Activated effector memory CD4-positive, alpha-beta T cell treated with anti-CD3 and anti-CD28 coated beads, Interleukin-2, amount 50 U/mL, for 16 hours (primary cell): ENCODE measurements at regions not wholly inside any gene's neighbourhood (a gene's known extent, or its start where the extent isn't known, plus 50 kb on each side); places are given as distances from the start of the nearest gene placed in this dataset.

Source experiments
- DNase-seq: peaks from one replicate; pipeline ENCODE4 v3.0.0-alpha.2; 2020

DNA sequence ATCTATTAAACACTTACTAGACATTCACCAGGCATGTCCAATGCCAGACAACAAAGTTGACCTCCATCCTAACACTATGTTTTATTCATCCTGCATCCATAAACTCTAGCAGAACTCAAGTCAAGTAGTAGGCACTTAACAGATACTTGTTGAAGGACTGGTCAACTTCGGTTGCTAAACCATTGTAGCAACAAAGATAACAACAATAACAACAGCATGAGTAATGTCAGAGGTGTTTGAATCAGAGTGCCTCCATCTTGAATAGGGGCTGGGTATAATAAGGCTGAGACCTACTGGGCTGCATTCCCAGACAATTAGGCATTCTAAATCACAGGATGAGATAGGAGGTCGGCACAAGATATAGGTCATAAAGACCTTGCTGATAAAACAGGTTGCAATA lies 180.5 kb upstream of the ZNF462 start:
- no peak for DNase-seq

DNA sequence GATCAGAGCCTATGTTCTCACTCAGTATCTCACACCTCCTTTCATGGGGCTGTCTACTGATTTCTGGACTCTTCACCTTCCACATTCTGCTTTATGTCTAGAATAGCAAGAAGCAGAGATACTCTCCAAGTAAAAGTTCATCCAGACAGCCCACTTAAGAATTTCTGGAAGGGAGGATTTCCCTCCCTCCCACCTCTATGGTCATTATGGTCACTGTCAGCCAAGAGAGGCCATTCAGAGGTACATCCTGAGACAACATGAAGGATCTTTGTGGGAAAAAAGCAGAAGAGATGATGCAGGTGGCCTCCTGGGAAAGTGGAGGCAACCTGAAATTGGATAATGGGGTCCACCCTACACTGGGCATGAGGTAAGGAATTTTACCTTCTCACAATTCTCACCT lies 179.5 kb upstream of the ZNF462 start:
- no peak for DNase-seq

DNA sequence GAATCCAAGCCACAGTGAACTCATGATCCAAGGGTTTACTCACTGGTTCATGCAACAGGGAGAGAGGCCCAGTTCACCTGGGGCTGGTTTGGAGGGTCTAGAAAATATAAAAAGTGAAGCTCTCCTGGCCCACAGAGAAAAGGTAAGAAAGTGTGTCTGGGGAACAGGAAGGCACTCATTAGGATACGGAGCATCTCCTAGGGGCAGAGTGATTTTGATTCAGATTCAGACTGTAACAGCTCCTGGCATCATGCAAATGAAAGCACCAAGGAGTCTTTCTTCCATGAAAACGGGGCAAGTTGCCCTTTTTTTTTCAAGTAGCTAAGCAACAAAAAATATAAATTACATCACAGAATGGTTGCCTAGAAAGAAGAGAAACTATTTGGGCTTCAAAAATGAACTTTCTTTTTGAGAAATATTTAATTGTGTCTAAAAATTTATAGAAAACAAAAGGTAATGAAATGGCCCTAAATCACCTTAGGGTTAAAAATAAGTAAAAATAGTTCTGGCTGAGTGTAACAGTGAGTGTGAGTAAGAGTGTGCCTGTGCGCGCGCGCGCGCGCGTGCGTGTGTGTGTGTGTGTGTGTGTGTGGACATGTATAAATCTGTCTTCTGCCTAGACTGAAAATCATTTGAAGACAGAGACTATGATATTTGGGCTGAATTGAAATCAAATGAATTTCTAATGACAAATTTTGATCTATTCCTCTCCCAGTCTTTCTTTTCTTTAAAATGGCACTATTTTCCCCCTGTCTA lies 177.8 kb upstream of the ZNF462 start:
- DNase-seq = no peak

DNA sequence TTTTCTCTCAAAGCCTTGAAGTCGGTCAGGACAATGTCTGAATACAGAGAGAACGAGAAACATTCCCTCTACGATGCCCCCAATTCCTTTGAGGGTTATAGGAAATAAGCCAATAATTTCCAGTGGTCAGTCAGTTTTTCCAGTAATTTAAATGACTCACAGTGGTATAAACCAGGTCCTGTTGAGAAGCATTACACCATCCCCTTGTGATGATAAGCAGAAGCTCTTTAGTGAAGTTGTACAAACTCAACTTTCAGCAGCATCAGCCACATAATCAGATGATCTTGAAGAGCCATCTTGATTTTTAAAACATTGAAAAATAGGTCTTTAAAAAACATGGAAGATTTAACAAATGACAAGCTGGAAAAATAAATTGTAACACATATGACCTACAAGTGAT lies 173.9 kb upstream of the ZNF462 start:
- DNase-seq = no peak

DNA sequence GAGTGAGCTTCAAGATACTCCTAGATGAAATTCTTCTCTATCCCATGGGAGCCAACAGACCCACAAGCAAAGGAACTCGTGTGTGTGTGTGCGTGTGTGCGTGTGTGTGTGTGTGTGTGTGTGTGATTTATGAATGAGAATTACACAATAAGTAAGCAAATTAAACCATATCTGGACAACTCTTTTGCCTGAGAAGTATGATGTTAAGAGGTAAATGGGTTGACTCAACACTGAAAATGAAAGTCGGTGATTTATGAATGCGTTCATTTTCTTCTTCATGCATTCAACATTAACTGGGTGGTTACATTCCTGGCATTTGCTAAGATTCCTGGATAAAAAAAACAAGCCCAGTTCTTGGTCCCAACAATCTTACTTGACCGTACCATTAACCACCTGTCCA lies 171.3 kb upstream of the ZNF462 start:
- DNase-seq = no peak

DNA sequence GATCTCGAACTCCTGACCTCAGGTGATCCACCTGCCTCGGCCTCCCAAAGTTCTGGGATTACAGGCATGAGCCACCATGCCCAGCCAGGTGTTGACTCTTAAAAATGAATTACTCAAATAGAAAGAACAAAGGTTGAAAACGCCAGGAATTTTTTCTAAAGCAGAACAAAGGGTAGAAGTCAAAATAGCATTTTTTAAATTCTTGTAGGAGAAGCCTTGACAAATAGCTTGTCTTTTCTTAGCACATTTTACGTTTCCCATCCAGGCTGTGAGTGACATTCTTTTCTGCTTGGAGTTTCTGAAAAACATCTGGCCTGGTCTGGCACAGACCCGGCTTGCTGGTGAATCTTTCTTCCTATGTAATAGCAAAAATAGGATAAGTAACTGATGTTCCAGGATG lies 169.4 kb upstream of the ZNF462 start:
- DNase-seq = no peak

DNA sequence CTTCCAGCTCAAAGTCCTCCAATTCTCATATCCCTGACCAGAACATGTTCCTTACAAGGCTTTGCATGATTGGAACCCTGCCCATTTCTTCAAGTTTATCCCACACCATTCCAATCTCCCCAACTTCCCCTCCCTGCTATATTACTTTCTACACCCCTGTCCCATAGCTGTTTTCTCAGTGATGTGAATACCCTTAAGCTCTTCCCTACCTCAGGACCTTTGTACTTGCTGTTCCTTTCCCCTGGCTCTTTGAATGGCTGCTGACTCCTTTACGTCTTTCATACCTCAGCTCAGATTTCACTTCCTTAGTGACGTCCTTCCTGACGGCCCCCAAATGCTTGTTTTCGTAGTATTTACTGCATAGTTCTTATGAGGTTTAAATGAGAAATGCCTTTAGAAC lies 166.2 kb upstream of the ZNF462 start:
- no peak for DNase-seq

DNA sequence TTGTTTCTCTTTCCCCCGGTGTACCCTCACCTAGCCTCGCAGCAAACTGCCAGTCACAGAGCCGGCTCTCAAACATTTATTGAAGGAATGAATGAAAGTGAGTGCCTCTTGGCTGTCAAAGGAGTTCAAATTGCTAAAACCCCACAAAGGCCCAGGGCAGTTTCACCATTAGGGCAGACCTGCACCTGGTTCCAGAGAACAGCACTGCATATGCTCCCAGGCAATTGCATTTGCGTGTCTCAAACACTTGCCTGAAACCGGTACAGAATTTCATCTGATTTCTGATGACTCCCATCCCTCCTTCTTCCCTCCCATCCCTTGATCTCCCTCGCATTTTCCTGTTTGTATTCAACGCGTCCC lies 165.6 kb upstream of the ZNF462 start:
- DNase-seq = no peak

DNA sequence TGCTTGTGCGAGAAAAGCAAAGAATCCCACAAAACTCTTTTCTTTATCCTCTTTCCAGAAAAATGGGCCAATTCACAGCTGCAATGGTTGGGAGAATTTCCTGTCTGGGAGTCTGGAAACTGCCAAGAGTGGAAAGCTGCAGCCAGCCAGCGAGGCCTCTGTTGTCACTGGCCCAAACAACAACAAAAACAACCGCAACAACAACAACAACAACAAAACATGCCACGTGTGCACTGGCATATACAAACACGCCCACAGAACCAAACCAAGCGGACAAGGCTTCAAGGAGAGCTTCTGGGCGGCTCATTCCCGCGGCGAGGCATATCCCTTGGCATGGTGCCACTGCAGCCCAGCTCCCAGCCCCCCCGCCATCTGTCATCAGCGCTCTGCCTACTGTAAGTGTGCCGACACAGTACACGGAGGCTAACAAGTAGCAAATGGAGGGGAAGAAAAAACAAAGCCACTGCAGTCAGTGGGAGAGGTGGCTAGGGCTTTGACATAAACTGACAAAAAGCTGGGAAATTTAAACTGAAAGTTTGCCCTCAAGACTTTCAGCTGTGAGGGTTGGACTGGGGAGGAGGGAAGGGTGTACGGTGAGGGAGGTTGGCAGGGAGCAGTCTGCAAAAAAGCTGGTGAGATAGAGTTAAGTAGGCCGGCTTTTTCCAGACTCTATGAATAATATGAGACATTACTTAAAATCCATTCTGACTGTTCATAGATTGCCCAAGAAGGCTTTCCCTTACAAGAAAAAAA lies 165.0 kb upstream of the ZNF462 start:
- no peak for DNase-seq

DNA sequence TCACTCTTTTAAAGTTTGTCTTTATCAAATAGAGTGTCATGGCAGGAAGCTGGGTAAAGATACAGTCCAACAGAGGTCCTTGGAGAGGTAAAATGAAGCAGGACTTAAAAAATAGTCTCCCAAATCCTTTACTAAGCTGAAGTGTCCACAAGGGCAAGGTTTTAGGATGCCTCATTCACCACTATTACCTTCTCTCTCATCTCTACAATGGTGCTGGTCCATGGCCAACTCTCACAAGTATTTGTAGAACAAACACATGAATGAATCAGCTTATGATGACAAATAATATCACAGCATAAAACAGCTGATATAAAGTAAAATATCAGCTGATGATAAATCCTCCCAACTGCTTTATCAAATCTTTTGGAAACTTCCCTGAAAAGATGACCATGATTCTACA lies 162.3 kb upstream of the ZNF462 start:
- DNase-seq = no peak

DNA sequence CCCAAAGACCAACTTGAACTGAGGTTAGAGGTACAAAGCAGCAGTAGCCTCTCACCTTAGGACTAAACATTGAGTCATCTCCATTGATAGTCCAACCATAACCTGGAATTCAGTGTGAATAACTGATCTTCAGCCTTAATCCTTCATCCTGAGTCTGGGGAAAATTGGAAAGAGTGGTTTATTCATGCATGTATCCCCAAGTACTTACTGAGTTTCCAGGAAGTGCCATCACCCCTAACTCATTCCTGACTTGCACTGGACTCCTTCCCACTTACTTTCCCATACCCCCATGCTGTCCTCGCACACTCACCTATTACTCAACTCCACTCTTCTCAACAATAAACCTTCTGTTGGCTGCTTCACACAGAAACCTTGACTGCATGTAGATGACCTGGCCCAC lies 161.4 kb upstream of the ZNF462 start:
- DNase-seq = no peak

DNA sequence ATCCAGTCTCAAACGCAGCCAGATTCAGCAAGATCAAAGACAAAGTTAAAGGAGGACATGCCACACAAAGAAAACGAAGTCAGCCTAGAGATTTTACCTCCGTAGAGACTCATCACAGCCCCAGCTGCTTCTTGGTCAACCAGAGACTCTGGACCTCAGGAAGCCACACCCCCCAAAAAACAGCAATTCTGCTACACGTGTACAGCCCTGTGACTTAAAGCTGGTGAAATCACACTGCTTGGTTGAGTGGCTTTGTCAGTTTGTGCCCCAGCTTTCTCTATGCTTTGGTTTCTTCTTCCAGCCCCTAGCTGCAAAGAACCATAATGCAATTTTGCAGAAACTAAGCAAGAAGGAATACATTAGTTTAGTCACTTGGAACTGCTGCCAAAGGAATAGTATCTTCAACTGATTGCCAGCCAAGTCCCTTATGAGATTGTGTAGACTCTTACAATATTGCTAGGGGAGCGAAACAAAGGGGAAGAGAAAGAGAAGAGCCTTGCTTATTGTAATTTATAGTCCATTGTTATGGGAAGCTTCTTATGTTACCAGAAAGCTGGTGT lies 158.8 kb upstream of the ZNF462 start:
- DNase-seq = no peak

DNA sequence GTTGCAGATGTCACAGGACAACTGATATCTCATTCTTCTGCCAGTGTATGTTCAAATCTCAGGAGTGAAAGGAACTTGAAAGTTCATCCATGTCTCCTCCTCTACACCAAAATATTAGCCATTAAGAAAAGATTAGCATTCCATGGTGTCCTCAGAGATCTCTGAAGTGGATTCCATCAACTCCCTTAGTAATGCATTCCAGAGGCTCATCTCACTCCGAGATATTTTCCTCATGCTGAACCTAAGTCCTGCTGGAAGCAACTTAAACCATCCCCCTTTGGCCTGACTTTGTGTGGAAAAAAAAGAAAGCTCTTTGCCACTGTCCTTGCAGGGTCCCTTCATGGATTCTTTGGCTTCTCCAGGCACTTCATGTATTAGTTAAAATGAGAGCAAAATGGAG lies 155.7 kb upstream of the ZNF462 start:
- DNase-seq = no peak

DNA sequence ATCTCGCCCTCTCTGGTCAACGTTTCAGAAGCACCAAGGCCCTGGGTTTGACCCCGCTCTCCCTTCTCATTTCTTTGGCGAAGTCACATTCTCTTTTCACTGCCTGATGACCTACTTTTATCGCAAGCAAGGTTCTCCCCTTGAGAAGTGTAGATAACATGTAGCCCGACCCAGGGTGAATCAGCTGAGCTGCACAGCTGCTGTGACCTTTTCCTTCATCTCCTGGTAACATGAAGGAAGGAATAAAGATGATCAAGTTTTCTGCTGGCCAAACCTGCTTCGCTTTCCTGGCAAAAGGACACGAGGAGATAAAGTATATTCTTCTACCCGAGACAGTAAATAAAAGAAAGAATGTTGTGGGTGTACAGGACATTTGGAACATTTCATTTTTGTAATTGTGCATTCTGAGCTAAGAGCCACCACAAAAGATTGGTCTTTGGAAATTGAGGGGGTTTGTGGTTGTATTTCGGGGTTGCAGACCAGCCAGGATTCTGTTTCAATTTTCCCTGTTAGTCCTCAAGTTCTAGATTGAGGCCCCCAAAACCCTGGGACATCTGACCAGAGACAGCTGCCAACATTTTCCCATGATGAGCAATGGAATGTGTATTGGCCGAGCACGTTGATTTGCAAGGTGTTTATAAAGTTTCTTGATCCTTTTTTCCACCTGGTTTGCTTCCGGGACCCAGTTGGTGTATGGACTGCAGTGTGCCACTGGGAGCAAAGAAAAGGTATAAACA lies 155.1 kb upstream of the ZNF462 start:
- no peak for DNase-seq

DNA sequence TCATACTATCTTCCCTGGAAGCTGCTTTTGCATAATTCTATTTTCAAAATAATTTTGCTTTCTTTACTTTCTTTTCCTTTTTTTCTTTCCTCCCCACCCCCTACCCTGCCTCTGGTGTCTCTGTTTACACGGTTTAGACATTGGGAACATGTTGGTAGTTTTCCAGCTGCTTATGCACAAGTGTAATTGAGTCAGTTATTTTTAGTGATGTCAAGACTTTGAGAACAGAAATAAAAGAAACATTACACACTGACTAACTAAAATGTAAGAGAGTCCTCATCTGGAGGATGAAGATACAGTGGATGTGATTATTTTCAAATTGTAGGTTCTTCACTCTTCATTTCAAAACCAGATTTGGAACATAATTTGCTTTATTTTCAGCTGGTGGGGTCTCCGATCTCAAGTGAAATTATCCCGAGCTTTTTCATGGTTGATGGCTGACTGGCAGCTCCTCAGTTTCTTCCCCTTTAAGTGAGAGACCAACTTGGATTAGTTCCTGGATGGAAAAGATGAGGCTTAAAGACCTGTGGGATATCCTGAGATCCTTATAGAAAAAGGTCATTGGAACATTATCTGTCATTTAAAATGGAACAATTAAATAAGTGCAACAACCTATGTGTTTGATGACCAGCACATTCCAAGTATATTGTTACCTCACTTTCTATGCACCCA lies 154.4 kb upstream of the ZNF462 start:
- no peak for DNase-seq

DNA sequence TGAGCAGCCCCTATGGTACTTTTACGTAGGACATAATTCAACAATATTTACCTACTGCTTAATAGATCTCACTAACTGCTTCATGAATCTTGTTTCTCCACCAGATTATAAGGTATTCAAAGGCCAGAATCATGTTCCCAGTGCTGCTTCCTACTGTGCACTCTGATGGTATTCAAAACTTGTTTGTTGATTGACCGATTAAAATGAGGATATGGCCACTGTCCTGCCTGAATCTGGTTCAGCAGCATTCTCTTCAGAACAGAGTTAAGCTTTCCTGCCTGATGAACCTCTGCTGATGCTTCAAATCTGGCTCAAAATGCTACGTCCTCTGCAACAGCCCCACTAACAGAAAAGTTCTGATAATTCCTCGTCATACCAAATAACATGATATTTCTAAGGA lies 150.7 kb upstream of the ZNF462 start:
- DNase-seq = no peak

DNA sequence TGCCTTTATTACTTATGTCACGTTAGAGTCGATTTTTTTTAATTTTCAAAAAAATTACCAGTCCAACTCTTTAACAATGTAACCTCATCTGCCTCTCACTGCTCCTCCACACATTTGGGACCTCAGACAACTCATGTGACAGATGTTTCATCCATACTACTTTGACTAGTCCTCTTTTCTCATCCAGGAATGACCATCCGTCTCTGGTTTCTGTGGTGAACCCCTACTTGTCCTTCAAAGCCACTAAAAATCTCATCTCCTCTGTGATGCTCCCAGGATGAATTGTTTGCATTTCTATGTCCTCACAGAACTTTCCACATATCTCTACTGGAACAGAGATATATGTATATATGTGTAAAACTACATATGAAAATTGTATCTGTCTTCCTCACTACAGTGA lies 149.8 kb upstream of the ZNF462 start:
- DNase-seq = no peak

DNA sequence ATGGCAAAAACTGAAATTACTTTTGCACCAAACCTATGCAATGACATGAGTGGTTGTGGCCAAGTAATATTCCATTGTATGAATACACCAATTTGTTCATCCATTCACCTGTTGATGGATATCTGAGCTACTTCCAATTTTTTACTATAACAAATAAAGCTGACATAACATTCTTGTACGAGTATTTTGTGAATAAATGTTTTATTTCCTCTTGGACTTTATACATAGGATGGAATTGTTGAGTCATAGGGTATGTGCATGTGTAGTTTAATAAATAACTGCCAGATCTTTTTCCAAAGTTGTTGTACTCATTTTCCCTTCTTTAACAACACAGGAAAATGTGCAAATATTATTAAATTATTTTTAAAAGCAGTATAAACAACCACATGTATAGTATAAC lies 146.1 kb upstream of the ZNF462 start:
- no peak for DNase-seq

DNA sequence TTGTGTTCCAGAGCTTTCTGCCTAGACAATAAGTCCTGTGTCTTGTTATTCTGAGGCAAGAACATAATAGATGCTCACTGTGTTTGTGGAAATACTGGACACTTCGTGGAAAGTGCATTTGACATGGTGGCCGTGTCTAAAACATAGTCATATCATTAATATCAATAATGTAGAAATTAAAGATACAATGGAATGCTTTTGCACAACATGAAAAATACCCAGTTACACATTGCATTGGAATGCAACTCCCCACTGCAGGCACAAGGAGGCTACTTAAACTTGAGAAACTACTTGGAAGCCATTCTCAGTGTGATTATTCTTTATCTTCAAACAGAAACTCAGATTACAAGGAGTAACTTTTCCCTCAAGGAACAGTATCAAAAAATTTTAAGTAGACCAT lies 145.3 kb upstream of the ZNF462 start:
- DNase-seq = no peak

DNA sequence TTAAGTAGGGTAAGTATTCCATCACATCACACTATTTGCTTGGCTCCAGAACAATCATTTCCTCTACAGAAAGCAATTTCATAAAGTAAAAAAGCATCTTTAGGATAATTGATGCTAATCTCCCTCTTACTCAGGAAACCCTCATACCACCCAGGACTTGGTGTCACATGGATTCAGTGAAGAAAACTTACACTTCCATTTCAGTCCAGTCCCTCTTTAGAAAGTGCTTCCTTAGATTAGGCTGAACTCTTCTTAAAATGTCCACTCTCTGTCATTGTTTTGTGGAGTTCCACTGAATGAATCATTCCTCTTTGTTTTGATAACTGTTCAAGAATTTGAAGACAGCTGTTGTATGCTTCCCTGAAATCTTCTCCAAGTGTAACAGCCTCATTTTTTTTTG lies 144.0 kb upstream of the ZNF462 start:
- no peak for DNase-seq

DNA sequence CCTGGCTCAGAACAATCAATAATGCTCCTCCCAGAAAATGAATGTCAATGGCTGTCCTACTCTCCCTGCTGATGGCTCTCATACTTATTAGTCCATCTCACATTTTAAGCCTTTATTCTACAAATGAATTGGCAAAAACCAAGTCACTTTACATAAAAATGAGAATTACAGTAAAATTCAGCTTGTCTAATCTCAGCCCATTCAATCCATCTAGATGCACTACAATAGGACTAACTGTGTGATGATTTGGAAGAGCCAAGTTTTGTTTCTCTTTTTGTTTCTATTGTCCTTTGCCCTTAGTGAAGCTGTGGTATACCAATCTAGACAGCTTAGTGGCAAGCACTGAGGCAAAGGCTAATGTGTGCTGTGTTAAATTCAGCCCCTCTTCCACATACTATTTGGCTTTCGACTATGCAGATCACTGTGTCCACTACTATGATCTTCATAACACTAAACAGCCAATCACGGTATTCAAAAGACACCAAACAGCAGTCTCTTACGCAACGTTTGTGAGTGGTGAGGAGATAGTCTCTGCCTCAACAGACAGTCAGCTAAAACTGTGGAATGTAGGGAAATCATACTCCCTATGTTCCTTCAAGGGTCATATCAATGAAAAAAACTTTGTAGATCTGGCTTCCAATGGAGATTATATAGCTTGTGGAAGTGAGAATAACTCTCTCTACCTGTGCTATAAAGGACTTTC lies 140.8 kb upstream of the ZNF462 start:
- DNase-seq = no peak

DNA sequence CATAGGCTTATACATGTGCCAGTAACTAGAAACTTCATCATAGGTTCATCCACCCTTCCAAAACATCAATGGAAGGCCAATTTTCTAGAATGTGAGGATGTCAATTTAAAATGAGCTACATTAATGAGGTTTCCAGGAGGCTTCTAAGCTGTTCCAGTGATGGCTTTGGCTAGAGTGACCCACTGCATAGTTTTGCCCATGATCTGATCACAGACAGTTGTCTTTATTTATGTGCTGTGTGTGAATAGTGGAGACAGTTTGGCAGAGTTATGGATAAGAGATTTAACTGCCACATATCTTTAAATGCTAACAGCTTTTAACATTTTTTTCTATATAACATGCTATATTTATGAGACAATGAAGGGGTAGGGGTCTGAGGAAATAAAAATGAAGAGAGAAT lies 139.0 kb upstream of the ZNF462 start:
- no peak for DNase-seq

DNA sequence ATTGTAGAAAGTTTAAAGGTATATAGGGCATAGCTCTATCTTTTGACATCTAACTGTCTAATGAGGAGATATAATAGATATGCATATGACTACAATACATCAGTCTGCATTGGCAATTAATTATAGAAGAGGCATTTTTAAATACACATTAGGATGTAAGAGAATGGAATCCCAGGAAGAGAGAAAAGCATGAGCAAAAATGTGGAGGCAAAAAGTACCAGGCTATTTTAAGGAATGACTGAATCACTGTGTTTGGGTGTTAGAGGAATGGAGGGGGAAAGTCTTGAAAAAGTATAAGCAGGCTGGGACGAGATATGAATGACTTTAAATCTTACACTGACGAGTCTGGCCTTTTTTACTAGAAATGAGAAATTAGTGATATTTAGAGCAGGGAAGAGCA lies 138.4 kb upstream of the ZNF462 start:
- no peak for DNase-seq
